Liver (tissue), 7 donors: ENCODE measurements at regions not wholly inside any gene's neighbourhood (a gene's known extent, or its start where the extent isn't known, plus 50 kb on each side); places are given as distances from the start of the nearest gene placed in this dataset.

ENCODE experiments used
- DNase-seq: peaks from one replicate; pipeline ENCODE4 v3.0.0-alpha.2; 2017; ENCODE audit warnings: low spot score
- H3K27ac ChIP-seq, 2 donors: one replicate each; pipeline ENCODE4 v1.7.0; 2013; ENCODE audit warnings: inconsistent platforms in 2 of 2, low read length in 2 of 2, control low read depth in 1 of 2, low read depth in 1 of 2, mild to moderate bottlenecking in 1 of 2
- H3K27me3 ChIP-seq, 4 donors: one replicate each; pipeline versions ENCODE4 v1.6.1 to v1.7.0; 2013; ENCODE audit warnings: low read length in 3 of 4, inconsistent platforms in 1 of 4, mild to moderate bottlenecking in 1 of 4, moderate library complexity in 1 of 4; ENCODE audit not compliant: control insufficient read depth in 4 of 4, insufficient read depth in 4 of 4
- H3K36me3 ChIP-seq, 4 donors: one replicate each; pipeline versions ENCODE4 v1.6.1 to v1.7.0; 2013; ENCODE audit warnings: low read length in 3 of 4, mild to moderate bottlenecking in 3 of 4, low read depth in 1 of 4, moderate library complexity in 1 of 4; ENCODE audit not compliant: control insufficient read depth in 4 of 4, insufficient read depth in 3 of 4
- H3K4me1 ChIP-seq, 4 donors: one replicate each; pipeline versions ENCODE4 v1.6.1 to v1.7.0; 2013; ENCODE audit warnings: low read length in 3 of 4, mild to moderate bottlenecking in 3 of 4, moderate library complexity in 1 of 4; ENCODE audit not compliant: control insufficient read depth in 4 of 4, insufficient read depth in 4 of 4
- H3K4me3 ChIP-seq, 3 donors: one replicate each; pipeline versions ENCODE4 v1.6.1 to v1.7.0; 2013; ENCODE audit warnings: low read length in 3 of 3, control low read depth in 1 of 3, low read depth in 1 of 3, mild to moderate bottlenecking in 1 of 3
- H3K9ac ChIP-seq, 2 donors: one replicate each; pipeline ENCODE4 v1.7.0; 2013; ENCODE audit warnings: low read length in 2 of 2, mild to moderate bottlenecking in 2 of 2, moderate library complexity in 2 of 2, control low read depth in 1 of 2, low read depth in 1 of 2
- H3K9me3 ChIP-seq, 4 donors: one replicate each; pipeline versions ENCODE4 v1.6.1 to v1.7.0; 2013; ENCODE audit warnings: low read length in 3 of 4; ENCODE audit not compliant: control insufficient read depth in 4 of 4
- ATF3 ChIP-seq: IDR thresholded peaks from 2 replicates; pipeline ENCODE4 v1.6.1; 2016; ENCODE audit warnings: antibody characterized with exemption
- EGR1 ChIP-seq, 2 donors: IDR thresholded peaks; 2 replicates each; pipeline ENCODE4 v1.6.1; 2016 to 2018; ENCODE audit warnings: antibody characterized with exemption in 2 of 2, low read depth in 2 of 2
- FOXA1 ChIP-seq: IDR thresholded peaks from 2 replicates; pipeline ENCODE4 v1.6.1; 2016; ENCODE audit warnings: antibody characterized with exemption
- GABPA ChIP-seq, 2 donors: IDR thresholded peaks in 1 of 2; conservative IDR thresholded peaks in 1 of 2; 2 replicates each; pipeline ENCODE4 v1.6.1; 2016; ENCODE audit warnings: antibody characterized with exemption in 2 of 2, mild to moderate bottlenecking in 1 of 2, moderate library complexity in 1 of 2
- HNF4G ChIP-seq: IDR thresholded peaks from 2 replicates; pipeline ENCODE4 v1.6.1; 2016; ENCODE audit warnings: antibody characterized with exemption
- NR2F2 ChIP-seq: IDR thresholded peaks from 2 replicates; pipeline ENCODE4 v1.6.1; 2016; ENCODE audit warnings: antibody characterized with exemption
- RAD21 ChIP-seq, 2 donors: IDR thresholded peaks; 2 replicates each; pipeline ENCODE4 v1.6.1; 2016; ENCODE audit warnings: antibody characterized with exemption in 2 of 2, mild to moderate bottlenecking in 2 of 2
- REST ChIP-seq: IDR thresholded peaks from 2 replicates; pipeline ENCODE4 v1.6.1; 2016; ENCODE audit warnings: antibody characterized with exemption, mild to moderate bottlenecking
- RXRA ChIP-seq, 2 donors: IDR thresholded peaks; 2 replicates each; pipeline ENCODE4 v1.6.1; 2017 to 2018; ENCODE audit warnings: antibody characterized with exemption in 2 of 2, mild to moderate bottlenecking in 1 of 2
- WGBS: extraction: QIAGEN DNeasy Blood & Tissue Kit; methylation state at CpG from one replicate; pipeline ENCODE4 v1.1.7; 2013; 5-methylcytosine and 5-hydroxymethylcytosine counted together
- donor health status: healthy.
- donor health status: healthy.
- donor health status: healthy.
- donor health status: healthy.

- no peak for DNase-seq
- H3K36me3 ChIP-seq: no peaks in the 10 kb centered on the region
- no peak overlapping the region for H3K4me3 ChIP-seq
- peaks cover 0 to 4% (median 0%) of the 10 kb centered on the region in 4 donors for H3K9me3 ChIP-seq
- H3K4me1 ChIP-seq: no peaks in the 10 kb centered on the region
- H3K27me3 ChIP-seq: peaks cover 0 to 7% (median under 1%) of the 10 kb centered on the region in 4 donors
- 64% methylated on average over 2 of the region's 2 CpGs for WGBS
- no peak for TF ChIP-seq NR2F2
- no peak for TF ChIP-seq ATF3
- TF ChIP-seq GABPA (IDR thresholded peaks at IDR 0.05 in 1 of 2, conservative IDR thresholded peaks at IDR 0.05 in 1 of 2): no peak
- TF ChIP-seq EGR1 (IDR thresholded peaks at IDR 0.05; ENCODE audit: low read depth in 2 of 2): no peak
- TF ChIP-seq RXRA (IDR thresholded peaks at IDR 0.05): no peak
- TF ChIP-seq REST: no peak
- TF ChIP-seq HNF4G: no peak
- no peak overlapping the region for H3K9ac ChIP-seq
- no peak overlapping the region for H3K27ac ChIP-seq
Measured at GRCh38 chr14:97820781-97821180, 1023.6 kb downstream of the VRK1 start.

GRCh38 chr14:97824218-97824617 lies 1027.0 kb downstream of the VRK1 start:
- no peak for TF ChIP-seq RAD21 (IDR thresholded peaks at IDR 0.05)
- no peak for TF ChIP-seq GABPA (IDR thresholded peaks at IDR 0.05 in 1 of 2, conservative IDR thresholded peaks at IDR 0.05 in 1 of 2)
- TF ChIP-seq RXRA (IDR thresholded peaks at IDR 0.05): no peak
- TF ChIP-seq FOXA1: no peak
- TF ChIP-seq REST: no peak
- TF ChIP-seq HNF4G: no peak
- TF ChIP-seq ATF3: no peak
- no peaks in the 10 kb centered on the region for H3K36me3 ChIP-seq
- WGBS: 2% methylated on average over 1 of the region's 1 CpG

More at GRCh38 chr14:97824218-97824617, 1027.0 kb downstream of the VRK1 start:
- no peak for DNase-seq
- Histone ChIP-seq H3K4me1 (no peaks in the 10 kb centered on the region), H3K4me3 (no peak overlapping the region), H3K27ac (no peak overlapping the region), H3K9ac (no peak overlapping the region), H3K9me3 (peaks cover 0 to 4% (median 0%) of the 10 kb centered on the region in 4 donors), H3K27me3 (peaks cover 0 to 4% (median 0%) of the 10 kb centered on the region in 4 donors)
